Left ventricle myocardium superior (tissue), 1 donor: ENCODE measurements at regions not wholly inside any gene's neighbourhood (a gene's known extent, or its start where the extent isn't known, plus 50 kb on each side); places are given as distances from the start of the nearest gene placed in this dataset.
"Not testable (repeated sequence)": the region's sequence is repeated elsewhere in the genome, so short reads cannot be mapped to it uniquely, and the experiment has no call there.

Experiments
- ATAC-seq: fragments of 200-7000 bp; cut with Tn5 transposase; one replicate; pipeline ENCODE4 v1.9.1; 2020; ENCODE audit warnings: mild to moderate bottlenecking, moderate library complexity
- DNase-seq: peaks from one replicate; pipeline ENCODE4 v3.0.0-alpha.2; 2020
- intact Hi-C: fragments of 100-400 bp; cut with micrococcal nuclease; formaldehyde crosslinking; loops from one replicate; pipeline ENCODE4 v1.11.0; 2022
- donor health status: DM: no; HTN: yes; CAD: no; lungs with severe emphysema.

- no peak for ATAC-seq
- intact Hi-C loops, result no loop called here
- DNase-seq, result no peak
These were observed 98.6 kb upstream of the TBCA start for GRCh38 chr5:77874691-77875090.

GRCh38 chr5:77873239-77873638 is 97.1 kb upstream of the TBCA start:
- ATAC-seq (no peak), DNase-seq (no peak)
- intact Hi-C loops, result no loop called here

- DNase-seq, result no peak
- intact Hi-C loops, result no loop called here
- ATAC-seq, result no peak
These were observed 95.8 kb upstream of the TBCA start for GRCh38 chr5:77871946-77872345.

GRCh38 chr5:77871016-77871415 is 94.9 kb upstream of the TBCA start:
- intact Hi-C loops, result no loop called here
- ATAC-seq (no peak), DNase-seq (no peak)

- DNase-seq (no peak), ATAC-seq (no peak)
- intact Hi-C loops, result no loop called here
These were observed 93.1 kb upstream of the TBCA start for GRCh38 chr5:77869116-77869798.

GRCh38 chr5:77867914-77868313 is 91.8 kb upstream of the TBCA start:
- DNase-seq (no peak), ATAC-seq (no peak)
- intact Hi-C loops, result no loop called here

GRCh38 chr5:77867194-77867691 is 91.1 kb upstream of the TBCA start:
- ATAC-seq, result no peak
- no peak for DNase-seq
- intact Hi-C loops, result no loop called here

GRCh38 chr5:77866198-77866597 is 90.1 kb upstream of the TBCA start:
- ATAC-seq, result no peak
- DNase-seq, result no peak
- intact Hi-C loops, result no loop called here

GRCh38 chr5:77864997-77865396 is 88.9 kb upstream of the TBCA start:
- ATAC-seq, result no peak
- intact Hi-C loops, result no loop called here
- DNase-seq, result no peak

GRCh38 chr5:77863181-77863580 is 87.0 kb upstream of the TBCA start:
- ATAC-seq (no peak), DNase-seq (no peak)
- intact Hi-C loops, result no loop called here

GRCh38 chr5:77861576-77861975 is 85.4 kb upstream of the TBCA start:
- ATAC-seq (no peak), DNase-seq (no peak)
- intact Hi-C loops, result no loop called here

- intact Hi-C loops, result no loop called here
- ATAC-seq (no peak), DNase-seq (no peak)
These were observed 83.2 kb upstream of the TBCA start for GRCh38 chr5:77859306-77859705.

GRCh38 chr5:77858678-77859077 is 82.5 kb upstream of the TBCA start:
- intact Hi-C loops, ATAC-seq, DNase-seq: not testable (repeated sequence)

- DNase-seq, result no peak
- no peak for ATAC-seq
- intact Hi-C loops, result no loop called here
These were observed 79.2 kb upstream of the TBCA start for GRCh38 chr5:77855369-77855768.

GRCh38 chr5:77853353-77853907 is 77.3 kb upstream of the TBCA start:
- intact Hi-C loops, result no loop called here
- ATAC-seq, result no peak
- DNase-seq, result no peak

- DNase-seq, result peak; percentile 76
- intact Hi-C loops, result no loop called here
- ATAC-seq, result peak; percentile 95
These were observed 76.6 kb upstream of the TBCA start for GRCh38 chr5:77852514-77853352.

- no peak for DNase-seq
- no peak for ATAC-seq
- intact Hi-C loops, result no loop called here
These were observed 76.0 kb upstream of the TBCA start for GRCh38 chr5:77852068-77852513.

- DNase-seq (peak; percentile 47), ATAC-seq (peak; percentile 73)
- intact Hi-C loops, result no loop called here
These were observed 75.3 kb upstream of the TBCA start for GRCh38 chr5:77851176-77852067.

- ATAC-seq, result no peak
- intact Hi-C loops, result no loop called here
- DNase-seq, result no peak
These were observed 74.5 kb upstream of the TBCA start for GRCh38 chr5:77850536-77851175.
